Activated CD8-positive, alpha-beta memory T cell treated with anti-CD3 and anti-CD28 coated beads for 48 hours (primary cell): ENCODE measurements at regions not wholly inside any gene's neighbourhood (a gene's known extent, or its start where the extent isn't known, plus 50 kb on each side); places are given as distances from the start of the nearest gene placed in this dataset.

Experiments
- DNase-seq, 3 experiments: peaks; one replicate each; pipeline ENCODE4 v3.0.0-alpha.2; 2020; ENCODE audit warnings: low read depth in 2 of 3, low spot score in 2 of 3

DNA sequence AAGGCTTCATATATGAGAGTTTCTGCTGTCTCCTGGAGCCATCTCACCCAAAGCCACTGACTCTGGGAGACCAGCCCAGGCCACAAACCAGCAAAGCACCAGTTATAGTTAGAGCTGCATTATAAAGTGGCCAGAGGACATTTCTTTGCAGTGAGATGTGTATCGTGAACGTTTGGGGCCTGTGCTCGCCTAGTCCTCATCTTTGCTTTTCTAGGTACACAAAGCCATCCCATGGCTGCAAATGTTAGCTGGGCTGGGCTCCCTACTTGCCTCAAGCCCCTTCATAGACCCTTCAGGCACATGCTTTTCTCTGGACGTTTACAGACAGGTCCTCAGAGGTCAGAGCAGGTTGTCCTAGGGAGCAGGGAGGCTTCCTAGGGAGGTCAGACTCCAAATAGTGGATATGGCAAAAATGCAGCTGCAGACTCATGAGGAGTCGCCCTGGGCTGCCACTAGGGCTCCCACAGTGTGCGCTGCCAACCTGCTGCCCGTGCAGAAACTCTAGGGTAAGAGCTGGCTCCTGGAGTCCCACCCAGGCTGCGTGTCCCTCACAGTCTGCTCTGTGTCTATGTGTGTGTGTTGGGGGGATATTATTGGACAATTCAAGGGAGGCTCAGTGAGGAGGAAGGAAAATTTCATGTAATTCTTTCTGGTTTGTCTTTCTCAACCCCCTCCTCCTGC is 141.0 kb downstream of the RPIA start:
- no peak for DNase-seq

DNA sequence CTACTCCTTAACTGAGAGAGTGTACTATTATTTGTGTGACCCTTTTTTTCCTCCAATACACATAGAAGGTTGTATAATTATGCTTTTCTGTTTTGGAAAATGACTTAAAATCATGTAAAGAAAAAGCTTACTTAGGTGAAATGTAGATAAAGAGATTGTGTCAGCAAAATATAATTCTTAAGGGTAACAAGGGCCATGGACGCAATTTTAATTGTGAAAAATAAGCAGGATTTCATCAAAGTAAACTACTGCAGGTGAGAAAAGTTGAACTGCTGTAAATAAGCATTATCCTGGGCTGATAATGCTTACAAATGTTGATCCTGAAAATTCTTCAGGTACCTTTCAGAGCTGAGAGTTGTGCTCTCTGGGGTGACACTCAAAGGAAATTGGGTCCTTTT is 141.5 kb downstream of the RPIA start:
- DNase-seq = no peak

DNA sequence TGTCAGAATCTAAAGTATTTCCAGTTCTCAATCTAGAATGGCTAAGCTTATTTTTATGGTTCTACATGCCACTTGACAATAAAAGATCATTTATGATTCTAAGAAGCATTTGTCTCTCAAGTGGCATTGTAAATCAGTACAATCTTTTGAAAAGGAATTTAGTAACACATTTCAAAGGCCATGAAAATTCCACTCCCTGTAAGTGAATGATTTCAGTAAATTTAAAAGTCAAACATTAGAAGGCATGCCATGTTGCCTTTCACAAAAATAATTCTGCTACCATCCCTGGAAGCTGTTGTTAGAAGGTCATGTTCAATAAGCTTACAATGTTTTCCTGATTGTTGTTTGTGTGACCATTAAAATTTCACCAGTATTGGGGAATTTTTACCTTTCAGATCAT is 142.9 kb downstream of the RPIA start:
- no peak for DNase-seq

DNA sequence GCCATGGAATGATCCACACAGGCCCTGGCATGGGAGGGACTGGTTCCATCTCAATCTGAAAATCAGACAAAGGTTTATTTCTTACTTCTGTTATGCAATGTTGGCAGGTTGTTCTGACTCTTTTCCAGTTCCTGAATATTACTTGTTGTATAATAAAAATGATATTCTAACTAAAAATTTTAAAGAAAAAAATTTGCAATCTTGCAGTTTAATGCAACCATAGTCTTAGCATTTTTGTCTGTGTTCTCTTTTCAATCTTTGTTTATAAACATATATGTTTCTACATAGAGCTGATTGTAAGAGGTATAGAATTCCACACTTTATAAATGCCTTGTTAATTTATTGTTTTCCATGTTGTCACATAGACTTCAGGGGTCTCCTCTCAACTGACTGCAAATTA is 143.4 kb downstream of the RPIA start:
- DNase-seq = no peak

DNA sequence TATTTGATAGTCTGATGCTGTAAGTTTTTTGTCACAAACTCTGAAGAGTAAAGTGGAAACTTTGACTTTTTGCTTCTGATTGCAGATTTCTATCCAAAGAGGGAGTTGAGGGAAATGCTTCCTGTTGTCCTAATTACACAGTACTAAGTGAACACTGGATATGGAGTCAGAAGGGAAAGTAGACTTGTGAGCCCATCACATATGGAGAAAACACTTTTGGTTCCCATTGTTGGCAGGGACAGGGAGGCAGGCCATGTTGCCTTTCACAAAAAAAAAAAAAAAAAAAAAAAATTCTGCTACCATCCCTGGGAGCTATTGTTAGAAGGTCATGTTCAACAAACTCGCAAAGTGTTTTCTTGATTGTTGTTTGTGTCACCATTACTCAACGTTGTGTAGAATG is 144.3 kb downstream of the RPIA start:
- DNase-seq = no peak

DNA sequence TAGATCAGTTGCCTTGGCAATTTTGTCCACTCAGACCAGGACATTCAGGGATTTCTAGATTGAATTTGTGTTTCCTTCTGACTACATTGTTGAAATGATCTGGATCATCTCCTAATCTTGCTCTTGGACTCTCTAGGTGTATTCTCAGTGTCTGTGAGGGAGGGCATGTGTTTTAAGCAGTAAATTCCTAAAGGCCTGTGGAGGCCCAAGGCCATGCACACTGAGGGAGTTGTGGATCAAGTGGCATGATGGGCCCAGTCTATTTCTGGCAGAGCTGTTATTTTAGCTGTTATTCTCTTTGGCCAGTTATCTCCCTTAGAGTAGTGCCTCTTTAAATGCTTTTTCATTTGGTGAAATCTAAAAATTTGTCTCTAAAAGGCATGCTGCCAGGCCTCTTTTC is 144.9 kb downstream of the RPIA start:
- no peak for DNase-seq

DNA sequence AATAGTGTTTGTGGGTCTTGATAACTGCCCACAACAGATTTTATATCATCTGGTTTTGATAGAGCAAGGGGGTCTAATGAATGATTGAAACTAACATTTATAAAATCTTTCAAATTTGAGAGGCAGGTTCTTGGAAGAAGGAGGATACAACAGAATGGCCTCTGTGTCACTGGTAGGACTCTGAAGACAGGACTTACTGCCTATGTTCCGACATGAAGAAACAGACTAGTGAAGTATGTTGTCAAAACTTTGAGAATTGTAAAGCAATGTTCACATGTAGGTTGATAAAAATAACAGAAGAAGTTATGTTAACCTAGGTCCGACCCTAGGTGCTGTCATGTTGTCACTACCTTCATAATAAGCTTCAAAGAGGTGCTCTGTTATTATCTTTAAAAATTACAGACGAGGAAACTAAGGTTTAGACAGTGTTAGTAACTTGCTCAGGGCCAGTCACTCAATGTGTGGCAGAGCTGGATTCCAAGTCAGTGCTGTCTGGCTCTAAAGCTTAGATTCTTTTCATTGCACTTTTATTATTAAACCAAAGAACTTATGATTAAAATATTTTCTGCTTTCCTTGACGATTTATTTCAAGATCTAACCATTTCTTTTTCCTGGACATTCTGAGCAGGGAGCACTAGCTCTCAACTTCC is 146.2 kb downstream of the RPIA start:
- no peak for DNase-seq

DNA sequence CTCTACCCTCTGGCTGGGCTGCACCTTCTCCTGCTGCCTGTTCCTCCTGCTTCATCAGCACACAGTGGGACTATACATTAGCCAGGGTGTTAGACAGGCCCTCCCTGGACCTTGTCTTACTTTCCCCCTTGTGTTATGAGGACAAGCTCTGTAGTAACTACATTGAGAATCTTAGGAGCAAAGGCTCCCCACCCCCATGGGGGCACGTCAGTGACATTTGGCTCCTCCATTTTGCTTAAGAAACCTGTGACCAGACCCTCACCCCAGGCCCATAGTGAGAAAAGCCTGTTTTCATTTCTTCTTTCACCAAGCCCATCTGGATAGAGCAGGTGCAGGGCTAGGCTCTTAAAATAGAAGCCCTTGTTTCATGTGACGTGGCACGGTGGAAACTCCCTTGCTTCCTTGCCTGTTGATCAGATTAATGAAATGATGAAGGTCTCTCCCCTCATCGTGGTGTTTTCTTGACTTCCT is 146.7 kb downstream of the RPIA start:
- no peak for DNase-seq

DNA sequence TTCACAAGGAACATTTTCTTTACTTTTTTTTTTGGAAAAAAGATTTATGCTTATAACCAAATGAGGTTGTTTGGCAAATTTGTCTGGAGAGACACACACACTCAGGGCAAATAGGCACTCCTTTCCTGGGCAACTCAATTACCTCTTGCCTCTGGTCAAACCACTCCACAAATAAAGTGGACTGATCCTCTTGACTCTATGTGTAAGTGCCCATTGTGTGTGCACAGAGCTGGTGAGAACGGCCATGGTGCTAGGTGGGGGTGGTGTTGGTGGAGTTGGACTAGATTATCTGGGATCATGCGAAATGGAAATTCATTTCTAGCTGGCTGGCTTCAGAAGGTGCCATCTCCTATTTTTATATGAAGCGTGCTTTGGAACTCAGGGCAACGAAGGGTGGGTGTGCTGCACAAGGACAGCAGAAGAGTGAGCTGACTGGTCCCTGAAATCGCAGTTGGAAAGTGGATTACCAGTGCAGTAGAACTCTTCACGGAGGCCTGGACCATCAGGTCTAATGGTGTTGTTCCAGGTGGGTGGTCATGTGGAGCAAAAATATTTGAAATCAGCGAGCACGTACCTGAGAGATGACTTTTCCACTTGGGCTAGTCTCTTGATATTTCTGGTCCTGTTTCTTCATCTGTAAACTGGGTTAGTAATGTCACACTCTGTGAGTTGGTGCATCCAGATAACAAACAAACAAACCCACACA is 149.9 kb downstream of the RPIA start:
- no peak for DNase-seq

DNA sequence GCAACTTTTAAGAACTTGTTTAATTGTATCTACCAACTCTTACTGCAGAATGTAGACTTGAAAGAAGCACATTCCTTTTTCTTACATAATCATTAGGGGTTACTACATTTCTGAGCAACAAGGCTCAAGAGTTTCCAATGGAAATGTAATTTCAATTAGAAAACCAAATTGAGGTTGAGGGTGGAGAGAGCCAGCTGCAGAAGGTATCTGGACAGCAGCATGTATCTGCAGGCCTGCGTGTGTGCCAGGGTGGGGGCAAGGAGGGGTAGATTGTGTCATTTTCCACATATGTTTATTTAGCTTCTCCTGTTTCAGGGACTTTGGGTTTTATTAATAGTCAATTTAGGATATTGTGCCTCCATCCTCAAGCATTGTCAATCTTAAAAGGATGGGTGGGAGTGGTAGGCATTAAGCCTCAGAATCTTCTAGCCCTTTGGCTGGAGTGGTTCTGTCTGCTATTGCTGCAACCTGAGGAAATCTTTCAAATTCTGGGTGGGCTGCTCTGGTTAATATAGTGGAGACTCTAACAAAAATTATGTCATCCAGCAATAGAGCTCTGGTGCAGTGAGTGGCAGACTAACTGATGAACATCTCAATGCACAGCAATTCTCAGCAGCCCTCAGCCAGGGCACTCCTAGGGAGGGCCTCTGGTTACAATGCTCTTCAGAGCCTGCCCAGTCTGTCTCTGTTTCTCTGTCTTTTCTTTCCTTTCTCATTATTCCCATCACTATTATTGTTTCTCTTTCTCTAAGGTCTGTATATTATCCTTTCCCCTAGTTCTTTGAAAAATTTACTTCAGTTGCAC is 151.4 kb downstream of the RPIA start:
- DNase-seq = no peak

DNA sequence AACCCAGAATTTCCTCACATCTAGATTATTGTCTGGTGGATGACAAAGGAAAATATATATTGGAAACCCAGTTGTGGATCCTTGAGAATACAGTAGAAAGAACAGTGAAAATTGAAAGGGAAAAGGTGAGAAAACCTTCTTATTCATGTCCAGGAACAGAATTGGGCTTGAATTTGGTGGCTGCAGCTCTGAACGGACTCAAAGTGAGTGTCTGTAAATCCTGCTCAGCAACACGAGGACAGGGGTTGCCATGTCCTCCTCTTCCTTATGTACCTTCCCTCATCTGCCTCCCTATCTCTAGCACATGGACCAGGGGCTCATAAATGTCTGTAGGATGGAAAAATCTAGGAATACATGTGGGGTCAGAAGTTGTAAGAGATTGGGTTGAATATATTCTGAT is 152.2 kb downstream of the RPIA start:
- DNase-seq = no peak

DNA sequence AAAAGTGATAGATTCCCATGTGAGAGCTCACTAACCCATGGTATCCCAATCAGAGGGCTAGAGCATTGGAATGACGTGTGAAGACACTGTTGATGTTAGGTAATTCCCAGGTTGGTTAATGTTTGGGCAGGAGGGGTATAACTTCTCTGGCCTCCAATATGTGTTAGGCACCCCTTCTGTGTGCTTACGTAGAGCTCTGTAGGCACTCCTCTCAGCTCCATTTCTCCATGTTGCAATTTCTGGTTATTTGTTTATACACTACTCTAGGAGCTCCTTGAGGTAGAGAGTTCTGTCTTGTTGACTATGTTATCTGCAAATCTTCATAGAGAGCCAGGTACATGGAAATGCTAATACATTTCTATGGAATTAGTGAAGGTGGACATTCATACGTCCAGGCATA is 153.5 kb downstream of the RPIA start:
- no peak for DNase-seq

DNA sequence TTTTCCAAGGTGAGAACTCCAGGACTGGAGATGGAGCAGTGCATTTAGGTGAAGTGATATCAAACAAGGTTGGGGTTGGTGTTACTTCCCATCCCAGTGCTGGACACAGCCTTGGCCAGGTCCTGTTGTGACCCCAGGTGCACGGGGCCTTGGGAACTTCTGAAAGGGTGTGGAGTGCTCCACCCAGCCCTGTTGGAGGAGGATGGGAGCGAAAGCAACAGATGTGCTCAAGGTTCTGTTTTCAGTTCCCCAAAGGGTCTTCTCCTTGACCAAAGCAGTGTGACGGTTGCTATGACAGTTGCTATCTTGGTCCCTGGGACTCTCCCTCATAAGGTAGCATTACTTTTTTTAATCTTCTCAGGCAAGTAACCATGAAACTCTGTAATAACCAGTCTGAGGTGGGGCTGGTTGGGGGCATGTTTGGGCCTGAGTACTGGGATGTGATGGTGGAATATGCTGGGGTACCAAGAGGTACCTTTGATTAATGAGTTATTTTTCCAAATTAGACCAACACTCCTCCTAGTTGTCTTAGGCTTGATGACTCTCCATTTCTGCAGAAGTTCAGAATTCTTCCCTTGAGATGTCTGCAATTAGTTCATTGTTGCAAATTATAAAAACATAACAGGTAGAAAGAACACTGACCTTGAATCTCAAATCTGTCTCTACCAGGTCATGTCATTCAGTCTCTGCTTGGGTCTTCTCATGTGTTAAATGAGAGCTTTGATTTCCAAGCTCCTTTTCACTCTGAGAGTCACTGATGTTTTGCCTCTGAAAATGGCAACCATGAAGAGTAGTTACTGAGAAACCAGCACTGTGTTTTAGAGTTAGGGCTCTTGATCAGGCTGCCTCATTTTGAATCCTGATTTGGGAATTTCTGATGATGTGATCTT is 154.5 kb downstream of the RPIA start:
- no peak for DNase-seq

DNA sequence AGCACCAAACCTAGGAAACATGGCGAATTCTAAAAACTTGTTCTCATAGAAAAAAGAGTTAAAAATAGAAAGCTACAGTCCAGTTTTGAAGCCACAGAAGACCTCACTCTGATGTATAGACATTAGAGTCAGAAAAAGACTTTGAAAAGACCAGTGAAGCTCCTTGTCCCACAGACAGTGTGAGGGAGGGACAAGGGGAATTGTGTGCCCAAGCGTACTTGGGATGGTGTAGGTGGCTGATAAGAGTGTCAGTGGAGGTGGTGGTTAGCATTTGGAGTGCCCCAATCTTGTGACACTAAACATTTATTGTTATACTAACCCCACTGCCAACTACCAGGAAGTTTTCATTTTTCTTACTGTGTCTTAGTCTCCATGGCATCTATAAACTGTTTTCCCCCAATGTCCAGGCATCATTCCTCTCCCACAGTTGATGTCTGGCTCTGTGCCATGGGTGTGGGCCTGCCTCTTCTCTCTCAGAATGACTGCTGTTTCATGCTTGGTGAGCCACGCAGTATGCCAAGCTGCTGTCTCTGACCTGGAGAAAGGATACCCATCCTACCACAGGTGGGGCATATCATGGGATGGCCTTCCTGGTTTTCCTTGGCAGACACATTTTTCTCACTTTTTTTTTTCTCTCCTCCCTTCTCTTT is 161.4 kb downstream of the RPIA start:
- DNase-seq = no peak

DNA sequence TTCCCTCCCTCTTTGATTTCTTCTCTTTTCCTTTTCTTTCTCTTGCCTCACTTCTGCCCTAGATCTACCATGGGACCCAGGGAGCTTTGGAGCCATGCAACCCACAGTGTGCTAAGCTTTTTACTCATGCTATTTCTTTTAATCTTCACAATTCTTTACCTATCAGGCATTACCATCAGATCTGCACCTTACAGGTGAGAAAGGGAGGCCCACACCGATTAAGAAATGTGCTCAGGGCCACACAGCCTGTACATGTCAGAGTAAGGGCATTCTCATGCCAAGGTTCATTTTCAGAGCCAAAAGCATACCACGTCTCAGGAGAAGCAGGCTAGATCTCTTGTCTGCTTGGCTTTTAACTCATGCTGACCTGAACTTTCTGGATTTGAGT is 161.9 kb downstream of the RPIA start:
- DNase-seq = no peak

DNA sequence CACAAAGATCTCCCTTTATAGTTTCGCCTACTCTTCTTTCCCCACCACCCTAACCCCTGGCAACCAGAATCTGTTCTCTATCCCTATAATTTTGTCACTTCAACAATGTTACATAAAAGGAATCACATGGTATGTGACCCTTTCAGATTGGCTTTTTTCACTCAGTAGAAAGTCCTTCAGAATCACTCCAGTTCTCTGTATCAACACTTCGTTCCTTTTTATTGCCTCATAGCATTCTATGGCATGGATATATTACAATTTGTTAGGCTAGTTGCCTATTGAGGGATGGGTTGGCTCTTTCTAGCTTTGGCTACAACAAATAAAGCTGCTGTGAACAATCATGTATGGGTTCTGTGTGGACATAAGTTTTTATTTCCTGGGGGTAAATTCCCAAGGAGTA is 163.1 kb downstream of the RPIA start:
- DNase-seq = no peak

DNA sequence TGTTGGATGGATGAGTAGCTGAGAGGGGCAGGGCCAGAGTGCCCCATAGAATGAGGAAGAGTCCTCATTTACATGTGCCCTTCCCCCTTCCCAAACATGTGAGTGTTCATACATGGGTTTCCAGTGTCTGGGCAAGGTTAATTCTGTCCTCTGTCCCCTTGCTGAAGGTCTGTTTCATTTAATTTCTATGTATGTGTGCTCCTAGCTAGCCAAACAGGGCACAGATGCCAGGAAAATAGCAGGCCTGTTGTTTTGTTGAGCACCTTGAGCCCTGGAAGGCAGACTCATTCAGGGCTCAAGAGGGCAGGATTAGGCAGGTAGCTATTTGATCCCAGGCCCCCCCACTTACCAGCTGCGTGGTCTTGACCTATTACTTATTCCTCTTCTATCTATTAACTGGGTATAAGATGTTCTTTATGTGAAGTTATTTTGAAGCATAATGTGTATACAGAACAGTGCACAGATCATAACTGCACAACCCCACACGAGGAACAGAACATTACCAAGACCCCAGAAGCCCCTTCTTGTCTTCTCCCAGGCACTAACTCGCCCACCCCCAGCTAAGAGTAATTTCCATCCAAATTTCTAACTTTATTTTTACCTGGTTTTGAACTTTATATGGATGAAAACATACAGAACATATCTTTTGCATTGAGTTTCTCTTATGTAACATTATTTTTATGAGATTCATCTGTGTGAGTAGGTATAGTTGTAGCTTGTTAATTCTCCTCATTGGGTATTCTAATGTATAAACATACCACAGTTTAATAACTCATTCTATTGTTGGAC is 164.3 kb downstream of the RPIA start:
- DNase-seq = no peak

DNA sequence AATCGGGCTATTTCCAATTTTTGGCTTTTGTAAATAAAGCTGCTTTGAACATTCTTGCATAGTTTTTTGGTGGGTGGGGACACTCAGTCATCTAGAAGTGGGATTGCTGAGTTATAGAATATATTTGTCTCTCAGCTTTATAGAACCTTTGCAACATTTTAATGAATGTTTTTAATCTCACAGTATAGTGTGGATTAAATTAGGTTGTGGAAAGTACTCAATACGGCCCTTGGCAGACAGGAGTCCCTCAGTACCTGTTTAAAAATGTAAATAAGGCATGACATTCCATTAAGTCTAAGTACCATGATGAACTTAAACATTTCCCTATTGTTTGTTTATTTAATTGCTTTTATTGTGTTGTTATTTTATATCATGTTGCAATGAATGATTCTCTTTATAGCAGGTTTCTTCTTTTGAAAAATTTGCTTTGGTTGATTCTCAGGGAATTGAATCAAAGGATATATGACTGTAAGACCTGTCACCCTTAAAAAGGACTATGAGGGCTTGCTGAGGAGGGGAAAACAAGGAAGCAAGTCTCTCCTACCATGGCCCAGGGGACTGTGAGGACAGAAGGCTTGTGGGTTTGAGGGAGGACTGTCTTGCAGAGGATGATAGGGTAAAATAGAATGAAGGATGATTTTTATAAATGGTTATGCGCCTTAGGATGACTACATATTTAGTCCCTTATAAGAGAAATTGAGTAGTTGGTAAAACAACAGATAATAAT is 165.1 kb downstream of the RPIA start:
- no peak for DNase-seq

DNA sequence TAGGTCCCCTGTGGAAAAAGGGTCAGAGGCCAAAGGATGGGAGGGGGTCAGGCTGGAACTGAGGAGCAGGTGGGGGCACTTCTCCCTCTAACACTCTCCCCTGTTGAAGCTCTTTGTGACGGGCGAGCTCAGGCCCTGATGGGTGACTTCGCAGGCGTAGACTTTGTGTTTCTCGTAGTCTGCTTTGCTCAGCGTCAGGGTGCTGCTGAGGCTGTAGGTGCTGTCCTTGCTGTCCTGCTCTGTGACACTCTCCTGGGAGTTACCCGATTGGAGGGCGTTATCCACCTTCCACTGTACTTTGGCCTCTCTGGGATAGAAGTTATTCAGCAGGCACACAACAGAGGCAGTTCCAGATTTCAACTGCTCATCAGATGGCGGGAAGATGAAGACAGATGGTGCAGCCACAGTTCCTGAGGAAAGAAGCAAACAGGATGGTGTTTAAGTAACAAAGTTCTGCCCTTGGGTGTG is 165.8 kb downstream of the RPIA start:
- no peak for DNase-seq
